NCI-H345 treated with DMSO at 0.1 percent for 48 hours (cell line): ENCODE measurements at regions not wholly inside any gene's neighbourhood (a gene's known extent, or its start where the extent isn't known, plus 50 kb on each side); places are given as distances from the start of the nearest gene placed in this dataset.
"Not testable (repeated sequence)": the region's sequence is repeated elsewhere in the genome, so short reads cannot be mapped to it uniquely, and the experiment has no call there.

Experiments used
- DNase-seq: peaks from one replicate; lab custom pipeline; 2025; ENCODE audit not compliant: unreplicated experiment; lab: John Stamatoyannopoulos, UW

DNA sequence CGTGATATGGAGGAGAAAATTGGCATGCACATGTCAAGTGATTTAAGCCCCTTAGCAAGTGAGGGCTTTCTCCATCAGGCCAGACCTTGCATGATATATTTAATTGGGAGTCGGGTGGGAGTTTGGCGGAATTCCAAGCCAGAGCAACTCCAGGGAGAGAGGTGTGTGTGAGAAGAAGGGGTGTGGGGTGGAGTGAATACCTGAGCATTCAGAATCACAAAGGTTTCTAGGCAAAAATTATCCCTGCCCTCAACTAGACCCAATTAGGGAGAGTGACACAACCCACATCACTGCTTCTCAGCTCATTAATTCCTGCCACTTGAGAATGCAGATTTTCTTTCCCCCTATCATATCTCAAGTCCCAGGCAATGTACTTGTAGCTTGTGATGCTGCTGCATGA lies 279.7 kb upstream of the TUT7 start:
- DNase-seq: no peak

GRCh38 chr9:86632537-86632936 lies 278.3 kb upstream of the TUT7 start:
- no peak for DNase-seq

DNA sequence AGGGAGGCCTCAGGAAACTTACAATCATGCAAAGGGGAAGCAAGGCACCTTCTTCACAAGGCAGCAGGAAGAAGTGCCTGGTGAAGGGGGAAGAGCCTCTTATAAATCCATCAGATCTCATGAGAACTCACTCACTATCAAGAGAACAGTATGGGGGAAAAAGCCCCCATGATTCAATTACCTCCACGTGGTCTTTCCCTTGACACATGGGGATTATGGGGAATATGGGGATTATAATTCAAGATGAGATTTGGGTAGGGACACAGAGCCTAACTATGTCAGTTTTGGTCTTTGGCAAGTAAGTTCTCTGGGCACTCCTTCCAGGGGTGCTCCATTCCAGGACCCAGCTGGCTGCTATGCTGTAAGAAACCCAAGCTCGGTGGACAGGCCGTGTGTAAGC lies 275.3 kb upstream of the TUT7 start:
- no peak for DNase-seq

DNA sequence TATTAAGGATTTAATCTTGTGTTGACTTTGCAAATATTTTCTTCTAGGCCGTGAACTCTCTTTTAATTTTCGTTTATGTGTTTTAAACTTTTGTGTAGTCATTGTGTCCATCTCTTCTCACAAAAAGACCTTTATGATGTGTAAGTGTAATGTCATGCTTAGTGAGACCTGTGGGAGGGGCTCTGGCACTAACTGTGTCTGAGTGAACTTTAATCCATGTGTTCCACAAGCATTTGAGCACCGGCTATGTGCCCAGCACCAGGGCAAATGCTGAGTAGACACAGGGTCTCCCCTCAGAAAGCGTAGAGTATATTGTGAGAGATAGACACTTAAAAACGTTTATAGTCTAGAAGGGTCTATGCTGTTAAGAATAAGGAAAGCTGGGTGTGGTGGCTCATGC lies 272.6 kb upstream of the TUT7 start:
- DNase-seq: no peak

GRCh38 chr9:86624630-86625029 lies 270.4 kb upstream of the TUT7 start:
- DNase-seq: no peak

GRCh38 chr9:86614871-86615849 lies 260.9 kb upstream of the TUT7 start:
- DNase-seq: no peak

DNA sequence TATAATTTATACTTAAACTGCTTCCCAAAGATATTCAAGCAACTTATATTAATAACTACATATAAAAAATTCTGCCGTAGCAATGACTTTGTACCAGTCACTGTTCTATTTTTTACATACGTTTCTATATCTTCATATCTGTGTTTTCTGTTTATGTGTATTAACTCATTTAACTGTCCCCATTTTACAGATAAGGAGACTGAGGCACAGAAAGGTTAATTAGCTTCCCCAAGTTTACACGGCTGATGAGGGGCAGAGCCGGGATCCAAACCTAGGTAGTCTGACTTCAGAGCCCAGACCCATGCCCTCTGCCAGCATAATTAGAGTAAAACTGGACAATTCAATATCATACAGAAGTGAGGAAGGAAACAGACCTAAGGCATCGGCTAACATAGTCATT lies 259.7 kb upstream of the TUT7 start:
- no peak for DNase-seq

- not testable (repeated sequence) for DNase-seq
These were observed 257.3 kb upstream of the TUT7 start for GRCh38 chr9:86611534-86611933.

DNA sequence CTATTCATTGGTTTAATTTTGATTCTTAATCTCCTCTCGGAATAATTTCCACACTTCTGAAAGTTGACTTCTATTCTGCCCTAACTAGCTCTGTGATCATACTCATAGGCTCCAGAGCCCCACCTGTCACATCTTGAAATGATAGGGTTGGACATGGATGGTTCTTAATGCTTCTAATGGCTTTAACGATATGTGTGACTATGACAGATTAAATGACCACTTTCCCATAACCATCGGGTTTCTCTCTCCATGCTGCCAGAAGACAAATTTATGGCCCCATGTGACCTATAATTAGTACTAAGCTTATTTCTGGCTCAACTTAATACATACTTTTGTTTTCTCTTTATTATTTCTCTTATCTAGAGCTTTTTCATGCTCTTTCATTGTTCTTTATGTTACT lies 251.1 kb upstream of the TUT7 start:
- DNase-seq: no peak

GRCh38 chr9:86604741-86605140 lies 250.5 kb upstream of the TUT7 start:
- no peak for DNase-seq

DNA sequence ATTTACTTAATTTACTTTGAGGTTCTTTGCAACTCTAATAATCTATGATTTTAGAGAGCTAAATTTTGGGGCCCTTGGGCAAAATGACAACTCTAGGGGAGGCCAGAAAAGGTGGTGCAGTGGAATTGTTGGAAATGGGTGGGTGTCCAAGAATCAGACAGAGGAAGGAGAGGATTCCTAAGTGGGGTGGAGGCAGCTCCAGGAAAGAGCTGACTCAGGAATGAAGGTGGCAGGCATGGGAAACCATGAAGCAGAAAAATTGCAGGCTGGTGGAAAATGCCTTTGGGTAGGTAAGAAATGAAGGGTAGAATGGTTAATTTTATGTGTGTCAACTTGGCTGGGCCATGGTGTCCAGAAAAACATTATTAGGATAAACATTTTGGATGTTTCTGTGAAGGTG lies 248.5 kb upstream of the TUT7 start:
- DNase-seq: no peak

- DNase-seq: no peak
These were observed 247.5 kb upstream of the TUT7 start for GRCh38 chr9:86601697-86602096.

DNA sequence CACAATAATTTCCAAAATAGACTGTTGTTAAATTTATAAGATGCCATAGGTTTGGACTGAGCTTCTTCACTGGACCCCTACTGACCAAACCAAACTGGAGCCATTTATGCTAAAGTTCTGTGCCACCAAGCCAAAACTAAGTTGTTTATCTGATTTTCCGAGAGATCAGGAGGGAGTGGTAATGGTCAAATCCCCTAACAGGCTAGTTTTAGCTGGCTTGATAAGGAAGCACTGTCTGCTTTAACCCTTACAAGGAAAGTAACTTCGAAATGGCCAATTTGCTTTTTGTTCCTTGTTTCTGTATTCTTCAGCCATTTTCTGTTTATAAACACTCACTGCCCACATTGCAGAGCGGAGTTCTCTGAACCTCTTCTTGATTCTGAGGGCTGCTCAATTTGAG lies 246.8 kb upstream of the TUT7 start:
- no peak for DNase-seq

DNA sequence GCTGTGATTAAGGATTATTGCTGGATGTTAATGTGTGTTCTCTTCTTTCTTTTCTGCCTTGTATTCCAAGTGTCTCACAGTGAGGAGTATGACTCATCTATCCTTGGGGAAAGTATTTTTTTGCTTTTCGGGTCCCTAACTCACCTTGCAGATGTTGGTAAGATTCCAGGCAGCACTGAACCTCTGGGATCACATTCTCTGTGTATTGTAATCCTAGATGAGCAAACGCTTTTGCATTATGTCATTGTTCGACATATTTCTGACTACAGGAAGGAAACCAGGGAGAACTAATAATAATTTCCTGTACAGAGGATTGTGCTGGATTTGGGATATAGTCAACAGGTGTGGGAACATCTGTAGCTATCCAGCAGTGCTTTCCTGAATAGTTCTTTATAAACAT lies 246.1 kb upstream of the TUT7 start:
- DNase-seq: no peak

GRCh38 chr9:86599561-86599960 lies 245.4 kb upstream of the TUT7 start:
- no peak for DNase-seq

GRCh38 chr9:86598411-86599239 lies 244.4 kb upstream of the TUT7 start:
- no peak for DNase-seq

- no peak for DNase-seq
These were observed 240.5 kb upstream of the TUT7 start for GRCh38 chr9:86594724-86595123.

GRCh38 chr9:86591472-86591871 lies 237.3 kb upstream of the TUT7 start:
- DNase-seq: no peak

DNA sequence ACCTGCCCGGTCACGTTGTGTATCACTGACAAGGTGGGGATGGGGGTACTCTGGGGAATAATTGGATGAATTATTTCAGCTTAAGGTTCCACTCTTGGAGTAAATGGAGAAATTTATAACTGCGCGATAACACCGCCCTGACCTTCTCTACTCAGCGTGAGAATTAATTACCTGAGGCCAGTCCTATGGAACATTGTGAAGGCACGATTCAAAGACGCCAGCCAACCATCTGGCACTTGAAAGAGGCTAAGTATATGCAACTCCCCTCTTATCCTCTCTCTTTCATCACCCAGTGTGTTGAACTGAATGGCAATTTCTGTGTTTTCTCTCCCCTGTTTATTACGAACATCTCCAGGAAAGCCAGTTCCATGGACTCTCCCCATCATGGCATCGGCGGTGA lies 235.5 kb upstream of the TUT7 start:
- DNase-seq: no peak

GRCh38 chr9:86589273-86589672 lies 235.1 kb upstream of the TUT7 start:
- no peak for DNase-seq

- no peak for DNase-seq
These were observed 231.9 kb upstream of the TUT7 start for GRCh38 chr9:86586144-86586494.
